Kidney epithelial cell (primary cell): ENCODE measurements at regions not wholly inside any gene's neighbourhood (a gene's known extent, or its start where the extent isn't known, plus 50 kb on each side); places are given as distances from the start of the nearest gene placed in this dataset.

Experiments used
- DNase-seq: peaks from one replicate; pipeline ENCODE4 v3.0.0-alpha.2; 2010; ENCODE audit warnings: low read depth
- H3K27me3 ChIP-seq: 2 replicates; pipeline ENCODE4 v1.6.0; 2011; ENCODE audit warnings: low read length; ENCODE audit not compliant: control insufficient read depth, insufficient read depth
- H3K36me3 ChIP-seq: 2 replicates; pipeline ENCODE4 v1.5.1; 2011; ENCODE audit warnings: low read length; ENCODE audit not compliant: control insufficient read depth, insufficient read depth
- H3K4me3 ChIP-seq: 2 replicates; pipeline ENCODE4 v1.5.1; 2011; ENCODE audit warnings: low read depth, mild to moderate bottlenecking, control low read depth, low read length
- TF ChIP-seq, protein P1 (sequence below): IDR thresholded peaks from 2 replicates; pipeline ENCODE4 v1.5.1; 2011; ENCODE audit warnings: mild to moderate bottlenecking, moderate library complexity, low read length, control low read depth, inconsistent platforms; ENCODE audit not compliant: insufficient read depth, poor library complexity, severe bottlenecking

DNA sequence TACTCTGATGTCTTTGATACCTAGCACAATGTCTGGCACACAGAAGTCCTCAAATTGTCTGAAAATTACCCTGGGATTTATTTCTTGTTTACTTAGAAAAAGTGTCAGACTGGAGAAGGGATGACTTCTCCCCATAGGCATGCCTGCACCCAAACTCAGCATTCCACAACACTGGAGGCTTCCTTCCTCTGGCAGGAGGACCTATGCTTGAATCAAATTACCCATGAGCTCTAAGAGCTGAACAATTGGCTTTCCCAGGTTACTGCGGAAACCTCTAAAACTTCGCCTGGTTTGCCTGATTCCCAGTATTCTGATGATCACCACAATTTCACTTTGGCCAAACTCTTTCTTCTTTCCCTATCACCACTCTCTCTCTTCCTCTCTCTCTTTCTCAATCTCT, 217.4 kb downstream of the DIPK2A start:
- DNase-seq: no peak

GRCh38 chr3:144197116-144197515, 225.5 kb downstream of the DIPK2A start:
- Histone ChIP-seq H3K27me3 (no peaks in the 10 kb centered on the region), H3K36me3 (no peaks in the 10 kb centered on the region), H3K4me3 (no peak overlapping the region)
- TF ChIP-seq, protein P1, sequence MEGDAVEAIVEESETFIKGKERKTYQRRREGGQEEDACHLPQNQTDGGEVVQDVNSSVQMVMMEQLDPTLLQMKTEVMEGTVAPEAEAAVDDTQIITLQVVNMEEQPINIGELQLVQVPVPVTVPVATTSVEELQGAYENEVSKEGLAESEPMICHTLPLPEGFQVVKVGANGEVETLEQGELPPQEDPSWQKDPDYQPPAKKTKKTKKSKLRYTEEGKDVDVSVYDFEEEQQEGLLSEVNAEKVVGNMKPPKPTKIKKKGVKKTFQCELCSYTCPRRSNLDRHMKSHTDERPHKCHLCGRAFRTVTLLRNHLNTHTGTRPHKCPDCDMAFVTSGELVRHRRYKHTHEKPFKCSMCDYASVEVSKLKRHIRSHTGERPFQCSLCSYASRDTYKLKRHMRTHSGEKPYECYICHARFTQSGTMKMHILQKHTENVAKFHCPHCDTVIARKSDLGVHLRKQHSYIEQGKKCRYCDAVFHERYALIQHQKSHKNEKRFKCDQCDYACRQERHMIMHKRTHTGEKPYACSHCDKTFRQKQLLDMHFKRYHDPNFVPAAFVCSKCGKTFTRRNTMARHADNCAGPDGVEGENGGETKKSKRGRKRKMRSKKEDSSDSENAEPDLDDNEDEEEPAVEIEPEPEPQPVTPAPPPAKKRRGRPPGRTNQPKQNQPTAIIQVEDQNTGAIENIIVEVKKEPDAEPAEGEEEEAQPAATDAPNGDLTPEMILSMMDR: no peak
- no peak for DNase-seq

More for the DNA sequence above, 217.4 kb downstream of the DIPK2A start:
- no peaks in the 10 kb centered on the region for H3K27me3 ChIP-seq
- no peaks in the 10 kb centered on the region for H3K36me3 ChIP-seq
- TF ChIP-seq, protein P1: no peak
- H3K4me3 ChIP-seq: no peak overlapping the region

DNA sequence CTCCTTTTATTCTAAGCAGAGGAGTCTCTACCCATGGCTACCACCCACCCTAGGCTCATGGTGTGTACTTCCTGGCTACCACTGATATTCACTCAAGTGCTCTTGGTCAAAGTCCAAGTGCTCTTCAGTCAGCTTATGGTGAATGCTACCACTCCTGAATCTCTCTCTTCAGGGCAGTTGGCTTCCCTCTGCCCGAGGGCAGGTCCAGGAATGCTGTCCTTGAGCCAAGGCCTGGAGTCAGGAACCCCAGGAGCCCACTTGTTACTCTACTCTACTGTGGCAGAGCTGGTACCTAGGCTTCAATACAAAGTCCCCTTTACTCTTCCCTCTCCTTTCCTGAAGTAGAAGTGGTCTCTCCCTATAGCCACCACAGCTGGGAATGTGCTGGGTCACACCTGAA, 226.0 kb downstream of the DIPK2A start:
- no peak for DNase-seq
- no peaks in the 10 kb centered on the region for H3K36me3 ChIP-seq
- TF ChIP-seq, protein P1: no peak
- H3K4me3 ChIP-seq: no peak overlapping the region
- no peaks in the 10 kb centered on the region for H3K27me3 ChIP-seq

- DNase-seq: no peak
- Histone ChIP-seq H3K4me3 (no peak overlapping the region), H3K36me3 (no peaks in the 10 kb centered on the region), H3K27me3 (no peaks in the 10 kb centered on the region)
- TF ChIP-seq, protein P1: no peak
Measured at GRCh38 chr3:144200004-144200403, 228.4 kb downstream of the DIPK2A start.

DNA sequence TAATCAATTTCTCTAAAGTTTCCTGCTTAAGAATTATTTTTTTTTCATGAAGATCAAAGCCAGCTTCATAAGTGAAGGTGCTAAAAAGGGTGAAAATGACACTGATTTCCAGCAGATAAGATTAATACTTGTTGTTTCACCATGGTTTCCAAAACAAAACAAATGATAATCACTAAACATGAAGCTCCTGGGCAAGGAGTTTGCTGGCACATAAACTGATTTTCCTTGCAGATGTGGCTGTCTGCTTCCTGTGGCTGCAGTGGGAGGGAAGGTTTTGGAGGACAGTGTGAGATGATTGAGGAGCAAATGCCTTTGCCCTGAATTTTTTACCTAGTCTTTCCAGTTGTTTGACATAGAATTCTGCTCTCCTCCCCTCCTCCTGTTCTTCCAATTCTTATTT, 228.8 kb downstream of the DIPK2A start:
- TF ChIP-seq, protein P1: no peak
- no peak for DNase-seq
- Histone ChIP-seq H3K27me3 (no peaks in the 10 kb centered on the region), H3K36me3 (no peaks in the 10 kb centered on the region), H3K4me3 (no peak overlapping the region)

- Histone ChIP-seq H3K36me3 (no peaks in the 10 kb centered on the region), H3K4me3 (no peak overlapping the region), H3K27me3 (no peaks in the 10 kb centered on the region)
- TF ChIP-seq, protein P1: no peak
- DNase-seq: no peak
Measured at GRCh38 chr3:144221761-144222160, 250.1 kb downstream of the DIPK2A start.
